Esophagus muscularis mucosa (tissue), 4 donors: ENCODE measurements at regions not wholly inside any gene's neighbourhood (a gene's known extent, or its start where the extent isn't known, plus 50 kb on each side); places are given as distances from the start of the nearest gene placed in this dataset.

ENCODE experiments used
- CTCF ChIP-seq, 3 experiments: fragments of 200-600 bp in 2 of 3; fragments of 450-650 bp in 1 of 3; sonication (generic) in 2 of 3; IDR thresholded peaks; one replicate each; pipeline ENCODE4 v1.5.1; 2017 to 2019; ENCODE audit warnings: antibody characterized with exemption in 3 of 3, mild to moderate bottlenecking in 2 of 3, moderate library complexity in 1 of 3
- EP300 ChIP-seq: sonication (generic); formaldehyde crosslinking; IDR thresholded peaks from one replicate; pipeline ENCODE4 v1.6.1; 2017; ENCODE audit warnings: antibody characterized with exemption
- POLR2AphosphoS5 ChIP-seq, 2 donors: sonication (generic); formaldehyde crosslinking; IDR thresholded peaks; one replicate each; pipeline ENCODE4 v1.6.1; 2017; ENCODE audit warnings: antibody characterized with exemption in 2 of 2

- TF ChIP-seq POLR2AphosphoS5 (IDR thresholded peaks at IDR 0.05), result peak; percentile 47 to 55
- TF ChIP-seq CTCF (IDR thresholded peaks at IDR 0.05), result no peak
- no peak for TF ChIP-seq EP300
Observed at GRCh38 chr2:217248312-217248935, 388.6 kb upstream of the TNP1 start.
